Prostate gland (tissue), 2 donors: ENCODE measurements at regions not wholly inside any gene's neighbourhood (a gene's known extent, or its start where the extent isn't known, plus 50 kb on each side); places are given as distances from the start of the nearest gene placed in this dataset.

Experiments
- POLR2A ChIP-seq: fragments of 450-650 bp; IDR thresholded peaks from one replicate; pipeline ENCODE4 v1.6.1; 2016; ENCODE audit warnings: antibody characterized with exemption, mild to moderate bottlenecking
- TF ChIP-seq, protein P1 (sequence below), 4 experiments: fragments of 200-600 bp in 2 of 4; fragments of 450-650 bp in 2 of 4; sonication (generic) in 2 of 4; IDR thresholded peaks; 1 replicate in 3 of 4; 2 replicates in 1 of 4; pipeline ENCODE4 v1.5.1; 2016 to 2019; ENCODE audit warnings: antibody characterized with exemption in 4 of 4, mild to moderate bottlenecking in 2 of 4, moderate library complexity in 2 of 4

DNA sequence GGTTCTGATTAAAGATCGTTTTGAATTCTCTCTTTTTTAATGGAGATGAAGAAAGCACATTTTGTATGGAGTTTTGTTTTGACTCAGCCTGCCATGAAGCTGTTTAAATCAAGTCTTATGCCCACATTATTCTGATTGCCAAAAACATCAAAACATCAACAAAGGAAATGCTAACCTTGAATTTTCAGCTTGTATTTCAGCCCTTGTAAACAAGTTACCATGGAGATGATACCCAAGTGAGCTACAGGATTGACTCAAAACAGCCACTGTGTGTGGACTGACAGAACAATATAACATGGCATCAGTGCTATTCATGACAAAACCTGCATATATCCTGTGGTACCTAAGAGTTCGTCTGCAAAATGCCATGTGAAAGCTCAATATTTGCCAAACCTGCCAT lies 1581.0 kb downstream of the MAT2B start:
- TF ChIP-seq POLR2A, result no peak
- TF ChIP-seq, protein P1, sequence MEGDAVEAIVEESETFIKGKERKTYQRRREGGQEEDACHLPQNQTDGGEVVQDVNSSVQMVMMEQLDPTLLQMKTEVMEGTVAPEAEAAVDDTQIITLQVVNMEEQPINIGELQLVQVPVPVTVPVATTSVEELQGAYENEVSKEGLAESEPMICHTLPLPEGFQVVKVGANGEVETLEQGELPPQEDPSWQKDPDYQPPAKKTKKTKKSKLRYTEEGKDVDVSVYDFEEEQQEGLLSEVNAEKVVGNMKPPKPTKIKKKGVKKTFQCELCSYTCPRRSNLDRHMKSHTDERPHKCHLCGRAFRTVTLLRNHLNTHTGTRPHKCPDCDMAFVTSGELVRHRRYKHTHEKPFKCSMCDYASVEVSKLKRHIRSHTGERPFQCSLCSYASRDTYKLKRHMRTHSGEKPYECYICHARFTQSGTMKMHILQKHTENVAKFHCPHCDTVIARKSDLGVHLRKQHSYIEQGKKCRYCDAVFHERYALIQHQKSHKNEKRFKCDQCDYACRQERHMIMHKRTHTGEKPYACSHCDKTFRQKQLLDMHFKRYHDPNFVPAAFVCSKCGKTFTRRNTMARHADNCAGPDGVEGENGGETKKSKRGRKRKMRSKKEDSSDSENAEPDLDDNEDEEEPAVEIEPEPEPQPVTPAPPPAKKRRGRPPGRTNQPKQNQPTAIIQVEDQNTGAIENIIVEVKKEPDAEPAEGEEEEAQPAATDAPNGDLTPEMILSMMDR (IDR thresholded peaks at IDR 0.05), result no peak
